ENCODE measurements at regions not wholly inside any gene's neighbourhood (a gene's known extent, or its start where the extent isn't known, plus 50 kb on each side); places are given as distances from the start of the nearest gene placed in this dataset.

DNA sequence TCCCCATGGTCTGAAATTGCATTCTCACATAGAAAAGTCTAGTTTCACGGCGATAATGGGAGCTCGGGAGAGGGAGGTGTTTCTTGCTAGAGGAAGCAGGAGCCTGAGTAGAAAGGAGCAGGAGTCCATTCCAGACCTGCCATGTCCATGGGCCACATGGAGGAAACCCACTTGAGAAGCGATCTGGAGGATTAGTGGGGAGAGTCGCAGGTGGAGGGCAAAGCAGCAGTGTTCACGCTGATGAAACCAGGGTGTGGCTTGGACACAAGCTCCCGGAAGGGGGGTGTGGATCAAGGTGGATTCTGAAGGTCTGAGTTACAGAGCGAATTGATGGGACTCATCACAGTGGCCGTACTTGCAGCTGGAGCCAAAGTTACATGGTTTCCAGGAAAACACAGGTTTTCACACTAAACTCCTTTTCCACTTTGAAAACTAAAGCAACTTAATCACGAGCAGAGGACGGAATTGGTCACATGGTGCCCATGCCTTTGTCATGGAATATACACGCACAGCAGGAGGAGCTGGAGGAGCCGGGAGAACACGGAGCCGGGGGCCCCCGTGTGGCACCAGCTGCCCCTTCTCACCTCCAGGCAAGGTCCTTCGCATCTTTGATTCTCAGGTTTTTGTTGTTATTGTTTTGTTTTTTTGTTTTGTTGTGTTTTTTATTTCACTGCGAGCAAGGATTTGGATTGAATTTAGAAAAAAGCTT is 255.1 kb upstream of the MYT1L start:
- H3K27ac ChIP-seq (ENCODE audit: insufficient read depth, low read length): no peak overlapping the region
- H2BK120ac ChIP-seq (ENCODE audit: low read depth, low read length): no peak overlapping the region
- H2AK5ac ChIP-seq (ENCODE audit: low read depth, low read length): no peak overlapping the region
- no peak overlapping the region for H3K4ac ChIP-seq (ENCODE audit: low read depth, low read length)
- no peak overlapping the region for H2BK5ac ChIP-seq (ENCODE audit: low read depth, low read length, poor library complexity, severe bottlenecking)
- CTCF ChIA-PET: no interaction called here
- no peak overlapping the region for H2AFZ ChIP-seq (replicated peaks; ENCODE audit: low read length, poor library complexity)
- no peak overlapping the region for H3K4me3 ChIP-seq (ENCODE audit: insufficient read depth, low read depth, low read length)
- H3K4me1 ChIP-seq (ENCODE audit: control insufficient read depth, insufficient read depth, low read length): no peaks in the 10 kb centered on the region
- H3K9me3 ChIP-seq (ENCODE audit: control insufficient read depth, insufficient read depth, low read length): peaks cover 30% of the 10 kb centered on the region
- no peak overlapping the region for H2AK9ac ChIP-seq (replicated peaks; ENCODE audit: low read depth, low read length, poor library complexity)
- no peak overlapping the region for H4K5ac ChIP-seq (ENCODE audit: low read depth, low read length)
- in situ Hi-C loops (cut with MboI; ENCODE audit: low sequenced_read_pairs) (no loop called here), intact Hi-C loops (cut with micrococcal nuclease) (no loop called here), dilution Hi-C loops (cut with HindIII; ENCODE audit: low sequenced_read_pairs, unreplicated experiment) (no loop called here)
- no peak overlapping the region for H3K23ac ChIP-seq (ENCODE audit: low read depth, low read length)
- no peaks in the 10 kb centered on the region for H3K9me1 ChIP-seq (ENCODE audit: insufficient read depth, low read length)
- DNase-seq: no peak
- H3K27me3 ChIP-seq (ENCODE audit: control insufficient read depth, insufficient read depth, low read length): no peaks in the 10 kb centered on the region
- no peak overlapping the region for H4K91ac ChIP-seq (ENCODE audit: insufficient read depth, low read depth, low read length)
- no peak for TF ChIP-seq SMC3 (IDR thresholded peaks at IDR 0.05; ENCODE audit: low read depth, low read length)
- no peak for TF ChIP-seq RAD21 (IDR thresholded peaks at IDR 0.05; ENCODE audit: low read length)
- no peak for TF ChIP-seq ELK1 (IDR thresholded peaks at IDR 0.05; ENCODE audit: borderline replicate concordance, low read depth, low read length)
- H3K4me2 ChIP-seq (ENCODE audit: low read depth, low read length): no peak overlapping the region
- H3K79me1 ChIP-seq (ENCODE audit: low read depth in 1 of 2, low read length in 2 of 2): no peaks in the 10 kb centered on the region
- H3K56ac ChIP-seq (ENCODE audit: extremely low read depth, insufficient read depth, low read length): no peak overlapping the region
- H2BK15ac ChIP-seq (ENCODE audit: low read depth, low read length): no peak overlapping the region
- no peak overlapping the region for H3K14ac ChIP-seq (replicated peaks; ENCODE audit: low read depth, low read length)
- 74 to 100% methylated on average over 1 to 3 of the region's 18 CpGs for WGBS, 2 experiments (ENCODE audit: extremely low coverage in 2 of 2, insufficient read length in 1 of 2)
- no peak overlapping the region for H4K8ac ChIP-seq (ENCODE audit: low read depth in 2 of 2, low read length in 2 of 2)
- H4K20me1 ChIP-seq (ENCODE audit: insufficient read depth, low read length): no peaks in the 10 kb centered on the region
- ATAC-seq (ENCODE audit: low read depth): no peak
- no peak overlapping the region for H3K18ac ChIP-seq (ENCODE audit: low read depth, low read length)
- H3K36me3 ChIP-seq (ENCODE audit: control insufficient read depth, insufficient read depth, low read length): no peaks in the 10 kb centered on the region
- BruUV-seq (replicated peaks): no TSS peak
- no peak overlapping the region for H2BK20ac ChIP-seq (ENCODE audit: low read depth, low read length)
- POLR2A ChIA-PET (ENCODE audit: unreplicated experiment): no interaction called here
- H3K9ac ChIP-seq (ENCODE audit: low read depth, low read length): no peak overlapping the region
